Ammon's horn (tissue), 1 donor: ENCODE measurements at regions not wholly inside any gene's neighbourhood (a gene's known extent, or its start where the extent isn't known, plus 50 kb on each side); places are given as distances from the start of the nearest gene placed in this dataset.
A peak's percentile ranks its signal among the peaks of the same experiment; 100 is the strongest.

Source experiments
- DNase-seq: peaks from one replicate; pipeline ENCODE4 v3.0.0-alpha.2; 2016; ENCODE audit warnings: low spot score

- DNase-seq = no peak
These were observed 788.9 kb upstream of the ARRDC4 start for GRCh38 chr15:97171556-97171955.

GRCh38 chr15:97174886-97175540 is 785.5 kb upstream of the ARRDC4 start:
- DNase-seq = no peak

DNA sequence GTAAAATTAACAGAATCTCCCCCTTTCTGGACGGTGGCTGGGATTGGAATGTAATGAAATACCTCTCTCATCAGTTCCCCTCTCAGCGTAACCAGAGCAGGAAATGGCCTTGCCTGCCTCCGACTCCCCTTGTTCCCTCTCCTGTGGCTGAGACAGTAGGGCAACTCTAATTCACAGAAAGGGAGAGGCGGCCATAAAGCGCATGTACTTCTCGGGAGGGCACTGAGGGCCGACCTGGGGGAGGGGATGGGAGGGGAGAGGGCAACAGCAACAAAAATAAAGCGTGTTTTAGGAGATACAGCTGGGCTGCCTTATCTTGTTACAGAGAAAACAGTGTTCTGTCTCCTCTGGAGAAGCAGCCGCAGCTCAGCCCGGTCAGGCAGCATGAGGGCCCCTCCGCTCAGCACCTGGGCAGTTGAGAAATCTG is 783.3 kb upstream of the ARRDC4 start:
- DNase-seq = no peak

DNA sequence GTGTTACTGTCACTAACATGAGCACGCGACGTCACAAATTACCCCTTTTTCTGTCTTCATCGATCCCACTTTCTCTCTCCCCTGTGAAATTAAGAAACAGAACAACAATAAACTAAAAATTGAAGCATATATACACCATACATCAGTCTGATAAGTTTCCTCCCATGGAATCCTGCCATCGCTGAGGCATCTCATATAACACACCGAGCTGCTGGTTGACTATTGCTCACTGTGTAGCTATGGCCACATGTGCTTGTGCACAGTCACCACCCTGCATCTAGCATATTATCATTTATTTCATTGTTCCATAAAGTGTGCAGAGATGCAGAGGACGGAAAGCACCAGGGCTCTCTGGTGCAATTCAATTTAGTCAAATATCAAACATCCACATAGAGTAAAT is 777.9 kb upstream of the ARRDC4 start:
- no peak for DNase-seq

GRCh38 chr15:97189162-97189780 is 771.2 kb upstream of the ARRDC4 start:
- DNase-seq = no peak

DNA sequence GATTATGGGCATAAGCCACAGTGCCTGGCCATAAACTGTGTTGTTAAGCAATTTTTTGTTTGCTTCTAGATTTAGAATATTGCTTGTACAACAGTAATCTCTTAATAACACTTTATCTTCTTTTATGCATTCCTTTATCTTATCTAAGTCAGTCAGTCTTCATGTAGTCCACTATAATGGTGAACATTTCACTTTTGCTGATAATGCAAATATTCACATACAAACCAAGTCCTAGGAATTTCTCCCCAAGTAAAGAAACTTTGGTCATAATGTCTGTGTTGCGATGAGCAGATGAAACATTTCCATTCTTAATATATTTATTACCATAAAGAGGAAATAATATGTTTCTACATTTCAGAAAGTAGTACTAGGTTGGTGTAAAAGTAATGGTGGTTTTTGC is 765.8 kb upstream of the ARRDC4 start:
- DNase-seq = no peak

DNA sequence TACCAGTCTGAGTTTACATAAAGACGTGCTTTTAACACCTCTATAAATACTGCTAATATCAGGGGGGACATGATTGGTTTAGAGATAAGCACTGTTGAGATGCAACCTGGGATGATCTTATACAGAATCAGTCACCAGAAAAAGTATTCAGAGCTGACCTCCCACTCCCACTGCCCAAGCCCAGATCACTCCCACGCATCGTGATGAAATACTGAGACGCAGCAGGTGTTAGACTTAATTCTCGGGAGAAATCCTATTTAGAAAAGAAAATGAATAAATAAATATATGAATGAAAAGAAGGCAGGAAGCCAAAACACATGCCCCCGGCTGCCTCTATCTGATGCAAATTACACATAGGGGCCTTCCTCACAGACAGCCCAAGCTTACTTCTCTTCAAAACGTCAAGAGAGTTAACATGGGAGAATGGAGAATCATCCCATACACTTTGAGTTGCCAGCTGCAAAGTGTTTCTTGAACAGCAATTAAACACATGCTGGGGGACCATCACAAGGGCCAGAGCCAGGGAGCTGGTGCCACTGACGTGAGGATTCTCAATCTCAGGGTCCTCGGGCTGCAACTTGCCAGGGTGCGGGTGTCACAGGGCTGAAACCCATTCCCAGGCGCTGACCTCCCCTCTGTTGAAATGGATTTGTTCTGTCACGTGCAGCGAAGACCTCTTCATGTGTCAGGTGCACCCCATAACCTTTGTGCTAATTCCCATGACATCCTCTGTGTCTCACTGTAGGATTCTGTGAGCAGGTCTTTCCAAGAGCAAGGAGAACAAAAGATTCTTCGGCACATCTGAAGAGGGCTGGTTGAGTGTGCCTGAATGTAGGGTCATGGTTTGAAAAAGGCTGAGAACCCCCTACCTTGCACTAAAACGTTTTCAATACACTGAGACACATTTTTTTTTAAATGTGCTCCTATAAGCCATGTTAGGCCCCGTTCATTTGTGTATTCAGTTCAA is 764.2 kb upstream of the ARRDC4 start:
- no peak for DNase-seq

DNA sequence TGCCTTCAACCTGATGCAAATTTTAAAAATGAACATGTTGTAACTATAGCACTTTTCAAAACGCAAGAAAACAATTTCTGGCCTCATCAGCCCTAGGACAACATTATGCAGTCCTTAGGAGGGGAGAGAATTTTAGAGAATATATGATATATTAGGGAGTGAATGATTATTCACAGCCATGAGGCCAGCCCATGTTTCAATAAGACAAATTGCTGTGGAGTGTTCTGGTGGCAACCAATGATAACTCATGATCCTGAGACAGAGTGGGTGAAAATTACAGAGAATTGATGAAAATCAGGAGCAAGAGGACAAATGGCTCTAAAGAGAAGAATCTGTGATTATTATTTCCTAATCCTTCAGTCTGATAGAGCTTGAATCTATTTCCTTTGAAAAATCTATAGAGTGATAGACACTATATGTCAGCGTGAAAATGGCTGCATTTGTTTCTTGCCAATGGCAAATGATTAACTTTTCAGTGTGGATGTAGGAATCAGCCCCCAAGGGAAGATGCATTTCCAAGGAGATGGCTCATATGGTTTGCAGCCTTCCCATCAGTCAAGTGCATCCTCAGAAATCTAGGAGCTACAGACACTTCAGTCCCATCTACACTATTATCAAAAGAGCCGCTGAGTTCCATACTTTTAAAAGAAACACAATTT is 761.0 kb upstream of the ARRDC4 start:
- no peak for DNase-seq

- DNase-seq = no peak
These were observed 760.3 kb upstream of the ARRDC4 start for GRCh38 chr15:97200161-97200560.

- no peak for DNase-seq
These were observed 750.2 kb upstream of the ARRDC4 start for GRCh38 chr15:97210277-97210676.

DNA sequence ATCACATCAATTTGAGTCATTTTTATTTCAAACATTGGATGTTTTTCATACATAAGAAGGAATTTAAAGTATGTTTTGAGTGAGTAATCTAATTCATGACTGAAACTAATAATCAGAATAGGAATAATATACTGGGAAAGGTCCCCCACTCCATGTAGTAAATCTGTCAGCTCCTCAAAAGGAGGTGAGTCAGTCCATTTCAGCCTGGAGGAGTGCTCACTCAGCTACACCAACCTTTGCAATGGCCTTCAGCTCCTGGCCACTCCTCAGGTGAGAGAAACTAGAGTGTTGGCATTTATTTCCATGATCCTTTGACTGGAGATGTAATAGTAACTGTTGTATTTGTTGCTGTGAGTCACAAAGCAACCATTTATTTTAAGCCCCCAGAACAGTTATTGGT is 744.9 kb upstream of the ARRDC4 start:
- DNase-seq = no peak

DNA sequence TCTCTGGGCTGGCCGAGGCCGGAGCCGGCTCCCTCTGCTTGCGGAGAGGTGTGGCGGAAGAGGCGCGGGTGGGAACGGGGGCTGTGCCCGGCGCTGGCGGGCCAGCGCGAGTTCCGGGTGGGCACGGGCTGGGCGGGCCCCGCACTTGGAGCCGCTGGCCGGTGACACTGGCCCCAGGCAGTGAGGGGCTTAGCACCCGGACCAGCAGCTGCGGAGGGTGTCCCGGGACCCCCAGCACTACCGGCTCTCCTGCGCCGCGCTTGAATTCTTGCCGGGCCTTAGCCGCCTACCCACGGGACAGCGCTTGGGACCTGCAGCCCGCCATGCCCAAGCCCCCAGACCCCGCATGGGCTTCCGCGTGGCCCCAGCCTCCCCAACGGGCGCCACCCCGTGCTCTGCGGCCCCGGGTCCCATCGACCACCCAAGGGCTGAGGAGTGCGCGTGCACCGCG is 736.3 kb upstream of the ARRDC4 start:
- DNase-seq = no peak

DNA sequence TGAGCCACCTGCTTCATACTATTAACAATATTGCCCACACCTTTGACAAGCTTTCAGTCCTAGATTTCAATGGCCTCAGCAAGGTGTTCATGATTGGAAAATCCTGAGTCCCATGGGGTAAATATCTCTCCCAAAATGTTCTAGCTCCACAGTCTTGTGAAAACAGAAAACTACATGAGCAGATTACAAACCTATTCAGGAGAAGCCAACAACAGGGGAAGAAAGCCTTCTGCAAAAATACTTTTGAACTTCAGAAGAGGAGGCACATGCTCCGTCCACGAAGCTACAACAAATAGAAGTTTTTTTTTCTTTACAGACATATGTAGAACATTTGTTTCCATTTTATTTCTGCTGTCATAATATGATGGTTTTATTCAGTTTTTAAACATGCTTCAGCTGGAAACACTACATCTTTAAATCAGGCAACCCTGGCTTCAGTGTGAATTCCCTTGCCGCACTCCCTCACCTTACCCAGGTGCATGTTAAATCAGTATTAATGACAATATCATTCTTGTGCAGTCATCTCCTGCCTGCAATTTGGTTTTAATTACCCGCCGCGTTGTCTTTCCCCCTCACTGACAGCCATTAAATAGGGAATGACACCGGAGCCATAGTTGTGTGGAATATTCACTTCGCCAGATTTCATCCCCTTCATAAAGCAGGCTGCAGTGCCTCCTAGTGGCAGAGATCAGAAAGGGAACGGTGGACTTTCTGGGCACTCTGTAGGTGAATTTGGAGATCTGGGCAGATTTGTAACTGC is 725.5 kb upstream of the ARRDC4 start:
- DNase-seq = peak; percentile 55

GRCh38 chr15:97235611-97235985 is 724.9 kb upstream of the ARRDC4 start:
- no peak for DNase-seq

GRCh38 chr15:97236140-97236539 is 724.4 kb upstream of the ARRDC4 start:
- no peak for DNase-seq

DNA sequence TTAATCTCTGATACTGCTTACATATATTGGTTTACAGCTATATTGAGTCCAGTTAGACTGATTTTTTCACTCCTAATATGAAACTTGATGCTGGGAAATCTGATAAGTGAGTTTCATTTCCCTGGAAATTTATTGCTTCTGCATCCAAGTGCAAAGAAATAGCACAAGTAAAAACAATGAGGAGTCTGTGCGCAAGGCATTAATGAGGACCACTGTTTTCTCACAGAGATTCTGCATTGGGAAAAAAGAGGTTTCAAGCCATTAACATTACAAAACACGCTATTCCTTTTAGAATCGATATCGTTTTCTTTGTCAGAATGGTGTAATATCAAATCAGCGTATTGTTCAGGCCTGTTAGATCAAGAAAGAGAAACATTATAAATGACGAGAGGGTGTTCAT is 723.3 kb upstream of the ARRDC4 start:
- DNase-seq = no peak

DNA sequence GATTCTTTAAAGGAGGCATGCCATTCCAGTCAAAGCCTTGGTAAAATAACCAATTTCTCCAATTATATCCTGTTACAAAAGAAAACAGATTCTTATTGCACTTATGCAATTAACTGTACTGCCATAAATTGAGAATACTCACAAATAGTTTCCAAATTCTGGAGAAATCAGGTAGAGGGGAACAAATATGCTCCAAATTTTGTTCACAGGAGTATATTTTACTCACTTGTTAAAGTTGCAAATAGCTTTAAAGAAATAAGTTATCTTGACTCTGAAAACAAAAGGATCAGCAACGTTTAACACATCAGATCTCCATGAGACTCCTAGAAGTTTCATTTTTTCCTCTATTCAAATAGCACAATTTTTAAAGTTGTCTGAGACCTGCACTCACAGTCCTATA is 712.1 kb upstream of the ARRDC4 start:
- no peak for DNase-seq

DNA sequence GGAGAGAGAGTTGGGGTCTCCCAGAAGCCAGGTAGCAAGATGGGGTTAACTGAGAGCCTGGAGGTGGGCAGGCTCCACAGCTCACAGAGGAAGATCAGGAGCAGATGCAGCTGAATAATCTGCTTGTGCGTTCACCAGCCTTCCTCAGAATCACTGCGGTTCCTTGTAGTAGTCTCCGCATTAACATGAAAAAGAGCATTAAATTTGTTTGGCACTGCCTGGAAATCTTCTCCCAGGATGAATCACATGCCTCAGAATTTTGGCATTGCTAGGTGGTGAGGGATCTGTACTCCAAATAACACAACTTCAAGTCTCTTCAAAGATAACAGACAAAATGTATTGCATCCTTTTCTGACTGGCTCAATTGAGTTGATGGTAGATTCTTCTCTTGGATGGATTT is 700.6 kb upstream of the ARRDC4 start:
- no peak for DNase-seq

DNA sequence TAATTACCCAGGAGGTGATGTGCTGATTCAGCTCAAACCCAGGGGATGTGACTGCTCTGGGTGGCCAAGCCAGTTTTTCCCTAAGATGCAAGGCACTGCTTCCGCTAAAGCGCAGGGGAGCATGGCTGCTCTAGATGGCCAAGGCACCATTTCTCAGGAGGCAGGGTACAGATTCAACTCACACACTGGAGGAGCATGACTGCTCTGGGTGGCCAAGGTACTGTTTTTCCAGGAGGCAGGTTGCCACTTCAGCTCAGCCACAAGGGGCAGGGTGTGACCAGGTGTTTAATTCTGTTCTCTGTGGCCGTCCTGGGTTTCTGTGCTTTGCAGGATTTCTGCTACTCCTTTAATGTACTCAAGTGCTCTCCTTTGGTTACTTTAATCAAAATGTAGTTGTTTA is 659.3 kb upstream of the ARRDC4 start:
- DNase-seq = no peak

GRCh38 chr15:97316362-97316761 is 644.1 kb upstream of the ARRDC4 start:
- no peak for DNase-seq

- no peak for DNase-seq
These were observed 643.3 kb upstream of the ARRDC4 start for GRCh38 chr15:97317163-97317562.

- DNase-seq = no peak
These were observed 641.2 kb upstream of the ARRDC4 start for GRCh38 chr15:97319291-97319690.
